GM19452 (cell line): ENCODE measurements at regions not wholly inside any gene's neighbourhood (a gene's known extent, or its start where the extent isn't known, plus 50 kb on each side); places are given as distances from the start of the nearest gene placed in this dataset.
A peak's percentile ranks its signal among the peaks of the same experiment; 100 is the strongest.

Experiments
- ATAC-seq: cut with Tn5 transposase; IDR thresholded peaks from one replicate; pipeline ENCODE4 v1.9.1; 2021; ENCODE audit not compliant: unreplicated experiment

DNA sequence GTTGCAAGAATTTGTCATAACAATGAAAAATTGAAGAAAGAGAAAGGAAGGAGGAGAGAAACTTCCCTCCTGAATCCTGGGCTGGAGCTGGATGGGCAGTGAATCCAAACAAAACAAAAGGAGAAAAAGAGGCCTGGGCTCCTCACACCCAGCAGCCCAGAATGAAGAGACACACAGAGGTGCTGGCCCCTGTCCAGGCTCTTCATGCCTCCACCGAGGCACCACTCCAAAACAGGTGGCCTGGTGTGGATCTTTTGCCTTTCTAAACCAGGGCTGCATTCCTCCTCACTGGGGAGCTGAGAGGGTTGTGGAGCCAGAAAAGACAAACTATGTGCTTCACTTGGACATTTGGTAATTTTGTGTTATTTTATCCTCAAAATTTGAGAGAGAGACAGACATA is 76.0 kb downstream of the FAM124B start:
- no peak for ATAC-seq

GRCh38 chr2:224324604-224325003 is 77.3 kb downstream of the FAM124B start:
- no peak for ATAC-seq

GRCh38 chr2:224320660-224321059 is 81.2 kb downstream of the FAM124B start:
- ATAC-seq, result no peak

DNA sequence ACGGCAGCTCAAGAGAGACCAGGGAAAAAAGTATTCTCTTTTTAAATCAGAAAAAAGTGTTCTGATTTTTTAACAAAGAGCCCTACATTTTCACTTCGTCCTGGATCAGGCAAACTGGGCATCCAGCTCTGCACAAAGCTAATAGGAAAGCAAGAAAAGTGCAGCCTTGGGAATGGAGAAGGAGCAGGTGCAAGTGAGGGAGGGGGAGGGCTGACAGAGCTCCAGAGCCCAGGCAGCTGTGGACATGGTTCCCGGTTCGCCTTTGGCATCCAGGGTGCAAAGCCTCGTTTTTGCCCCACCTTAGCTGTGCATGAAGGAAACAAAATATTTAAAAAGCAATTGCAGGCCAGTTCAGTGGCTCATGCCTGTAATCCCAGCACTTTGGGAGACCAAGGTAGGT is 82.2 kb downstream of the FAM124B start:
- ATAC-seq, result no peak

GRCh38 chr2:224312741-224313140 is 89.2 kb downstream of the FAM124B start:
- ATAC-seq, result no peak

DNA sequence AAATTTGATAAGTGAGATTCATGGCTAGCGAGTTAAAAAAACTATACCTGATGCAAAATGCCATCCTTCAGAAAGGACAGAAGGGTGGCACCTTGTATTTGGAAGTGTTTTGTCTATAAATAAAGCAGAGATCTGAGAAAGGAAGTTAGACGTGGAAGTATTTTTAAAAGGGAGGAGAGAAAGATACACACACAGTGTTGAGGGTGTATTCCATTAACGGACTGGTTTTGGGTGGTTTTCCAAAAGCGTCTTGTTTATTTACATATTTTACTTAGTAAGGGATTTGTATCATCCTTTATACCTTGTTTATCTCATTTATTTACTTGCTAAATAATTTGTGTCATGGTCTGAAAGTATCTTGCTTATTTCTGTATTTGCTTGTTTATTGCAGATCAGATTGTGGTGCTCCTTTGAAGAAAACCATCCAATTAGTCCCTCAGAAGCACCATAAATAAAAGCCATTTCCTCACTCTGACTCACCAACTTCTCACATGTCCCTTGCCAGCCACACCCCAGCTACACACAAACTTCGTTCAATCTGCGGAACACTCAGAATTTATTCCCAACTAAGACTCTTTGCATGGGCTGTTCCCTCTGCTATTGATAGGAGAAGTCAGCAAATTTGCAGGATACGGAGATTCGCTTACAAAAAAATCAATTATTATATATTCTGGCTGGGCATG is 90.8 kb downstream of the FAM124B start:
- no peak for ATAC-seq

DNA sequence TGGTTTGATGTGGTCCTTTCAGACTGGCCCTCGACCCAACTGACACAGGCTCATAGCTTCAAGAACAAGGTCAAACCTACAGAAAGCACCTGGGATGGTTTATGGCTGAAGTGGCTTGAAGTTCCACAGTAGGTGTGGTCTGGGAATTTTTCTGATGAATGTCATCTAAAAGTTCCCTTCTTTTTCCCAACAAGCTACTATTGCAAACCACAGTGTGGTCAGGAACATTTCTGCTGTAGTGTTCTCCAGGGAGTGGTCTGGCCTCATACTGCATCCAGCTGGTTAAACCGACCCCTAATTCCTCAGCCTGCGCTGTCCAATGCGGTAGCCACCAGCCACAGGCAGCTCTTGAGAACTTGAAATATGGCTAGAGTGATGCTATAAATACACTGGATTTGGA is 92.7 kb downstream of the FAM124B start:
- ATAC-seq, result no peak

- ATAC-seq, result peak; percentile 94
Observed at GRCh38 chr2:224308272-224308911, 93.5 kb downstream of the FAM124B start.

- ATAC-seq, result no peak
Observed at GRCh38 chr2:224302952-224303351, 99.0 kb downstream of the FAM124B start.

DNA sequence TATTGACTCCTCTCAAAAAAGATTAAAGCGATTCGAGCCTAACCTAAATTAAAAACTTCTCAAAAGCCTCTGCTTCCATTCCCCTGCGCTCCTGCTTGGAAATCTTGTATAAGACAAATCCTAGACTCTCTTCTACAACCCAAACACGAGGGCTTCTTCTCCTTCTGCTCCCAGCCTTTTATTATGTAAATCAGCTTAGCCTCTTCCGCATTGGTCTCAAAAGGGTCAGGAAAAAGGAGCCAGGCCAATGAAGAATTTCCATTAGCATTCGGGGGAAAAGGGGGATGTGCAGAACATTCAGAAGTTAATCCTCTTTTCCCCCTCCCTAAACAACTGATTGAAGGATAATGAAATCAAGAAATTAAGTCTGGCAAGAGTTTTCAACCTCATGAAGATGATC is 107.9 kb downstream of the FAM124B start:
- no peak for ATAC-seq

GRCh38 chr2:224287531-224287930 is 114.4 kb downstream of the FAM124B start:
- no peak for ATAC-seq

DNA sequence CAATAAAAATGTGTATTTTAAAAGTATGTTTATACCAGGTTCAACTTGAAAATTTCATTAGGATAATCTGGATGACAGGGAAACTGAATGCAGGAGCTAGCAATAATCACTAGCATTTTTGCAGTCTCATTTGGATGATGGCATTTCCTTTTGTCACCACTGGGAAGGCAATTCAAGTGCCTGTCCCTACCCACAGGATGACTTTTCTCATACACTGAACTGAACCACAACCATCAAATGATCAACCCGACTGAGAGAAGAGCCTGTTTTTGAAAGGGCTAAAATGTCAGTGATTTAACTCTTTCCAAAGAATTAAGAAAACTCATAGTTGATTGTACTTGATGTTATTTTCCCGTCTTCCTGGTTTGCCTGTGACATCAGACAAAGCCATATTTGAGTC is 115.0 kb downstream of the FAM124B start:
- no peak for ATAC-seq

DNA sequence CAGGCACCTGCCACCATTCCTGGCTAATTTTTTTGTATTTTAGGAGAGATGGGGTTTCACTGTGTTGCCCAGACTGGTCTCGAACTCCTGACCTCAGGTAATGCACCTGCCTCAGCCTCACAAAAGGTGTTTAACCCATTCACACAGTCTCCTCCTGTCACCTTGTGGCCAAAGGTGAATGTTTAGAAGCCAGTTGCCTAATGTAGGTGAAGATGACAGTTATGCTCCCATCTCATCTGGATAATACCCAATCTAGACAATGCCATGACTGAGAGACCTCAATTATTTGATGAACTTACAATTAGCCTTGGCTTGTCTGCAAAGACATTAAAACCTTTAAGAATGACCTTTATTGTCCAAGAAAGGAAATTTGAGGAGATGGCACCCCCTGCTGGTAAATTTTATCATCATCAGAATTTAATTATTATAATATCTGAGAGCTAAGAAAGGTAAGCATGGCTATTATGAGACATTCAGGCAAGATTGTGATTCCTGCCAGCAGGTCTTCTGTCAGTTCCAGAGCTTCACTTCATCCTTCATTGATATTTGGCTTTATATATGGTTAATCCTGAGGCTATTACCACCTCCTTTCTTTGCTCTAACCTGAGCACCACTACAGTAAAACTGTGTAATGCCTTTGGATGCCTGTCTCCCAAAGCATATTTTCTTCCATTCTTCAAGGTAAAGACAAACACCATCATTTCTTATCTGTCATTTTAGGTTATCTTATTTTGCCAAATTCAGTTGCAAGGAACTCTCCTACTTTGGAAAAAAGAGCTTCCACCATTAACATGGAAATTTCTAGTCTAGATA is 117.6 kb downstream of the FAM124B start:
- no peak for ATAC-seq

DNA sequence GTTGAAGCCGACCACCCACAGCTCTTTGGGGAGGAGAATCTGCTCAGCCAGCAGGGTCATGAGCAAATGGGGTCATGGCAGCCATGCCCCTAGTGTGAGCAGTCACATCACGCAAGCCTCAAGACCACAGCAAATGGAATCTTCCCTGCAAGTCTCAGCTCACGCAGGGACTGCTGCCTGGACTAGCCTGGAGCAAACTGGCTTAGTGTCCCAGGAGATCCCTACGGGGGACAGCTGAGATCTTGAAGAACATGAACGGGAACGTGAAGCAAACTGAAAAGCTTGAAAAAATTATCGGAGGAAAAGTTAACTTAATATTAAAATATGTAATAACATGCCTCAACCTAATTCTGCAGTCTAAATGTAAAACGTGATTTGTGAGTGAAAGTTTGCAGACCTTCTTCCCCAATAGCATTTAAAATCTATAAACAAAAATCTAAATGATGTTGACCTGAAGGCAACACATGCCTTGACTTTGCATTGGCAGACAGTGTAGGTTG is 118.4 kb downstream of the FAM124B start:
- no peak for ATAC-seq

DNA sequence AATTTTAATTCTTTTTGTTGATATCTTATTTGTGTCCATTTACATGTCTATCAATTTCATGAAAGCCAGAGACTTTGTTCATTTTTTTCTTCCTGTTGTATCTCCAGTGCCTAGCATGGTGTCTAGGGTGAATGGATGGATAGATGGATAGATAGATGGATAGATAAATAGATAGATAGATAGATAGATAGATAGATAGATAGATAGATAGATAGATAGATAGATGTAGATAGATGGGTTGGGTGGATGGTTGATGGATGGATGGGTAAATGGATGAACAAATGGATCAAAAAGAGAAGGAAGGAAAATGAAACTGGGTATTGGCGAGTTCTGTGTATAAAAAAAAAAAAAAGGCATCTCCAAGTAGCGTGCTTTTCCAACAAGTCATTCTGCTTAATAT is 120.5 kb downstream of the FAM124B start:
- ATAC-seq, result no peak

GRCh38 chr2:224278531-224278930 is 123.4 kb downstream of the FAM124B start:
- no peak for ATAC-seq

DNA sequence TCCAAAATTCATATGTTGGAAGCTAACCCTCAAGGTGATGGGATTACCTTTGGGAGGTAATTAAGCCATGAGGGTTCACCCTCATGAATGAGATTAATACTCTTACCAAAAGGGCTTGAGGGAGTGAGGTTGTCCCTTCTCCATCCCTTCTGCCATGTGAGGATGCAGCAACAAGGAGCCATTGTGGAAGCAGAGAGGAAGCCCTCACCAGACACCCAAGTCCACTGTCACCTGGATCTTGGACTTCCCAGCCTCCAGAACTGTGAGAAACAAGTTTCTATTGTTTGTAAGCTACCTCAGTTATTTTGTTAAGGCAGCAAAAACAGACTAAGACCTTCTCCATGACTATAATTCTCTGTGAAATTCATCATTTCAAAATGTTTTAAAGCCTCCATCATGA is 125.7 kb downstream of the FAM124B start:
- no peak for ATAC-seq

- ATAC-seq, result no peak
Observed at GRCh38 chr2:224272237-224272910, 129.5 kb downstream of the FAM124B start.

- no peak for ATAC-seq
Observed at GRCh38 chr2:224271617-224272236, 130.2 kb downstream of the FAM124B start.

DNA sequence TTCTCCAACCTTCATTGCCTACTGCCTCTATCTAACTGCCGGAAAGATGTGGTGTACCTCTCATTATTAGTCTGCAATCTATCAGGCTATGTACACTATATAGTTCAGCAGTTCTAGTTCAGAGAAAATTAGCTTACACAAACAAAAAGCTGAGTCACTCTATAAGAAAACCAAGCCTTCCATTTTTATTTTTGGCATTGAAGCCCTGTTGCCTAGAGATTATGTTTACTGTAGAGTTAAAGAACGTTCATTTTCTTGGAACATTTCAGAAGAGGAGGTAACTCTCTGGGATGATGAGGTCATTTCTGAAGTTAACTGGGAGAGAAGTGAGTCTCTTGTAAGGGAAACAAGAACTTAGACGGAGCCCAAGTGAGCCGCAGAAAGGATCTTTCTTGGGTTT is 133.5 kb downstream of the FAM124B start:
- no peak for ATAC-seq

GRCh38 chr2:224264259-224264658 is 137.6 kb downstream of the FAM124B start:
- no peak for ATAC-seq
